ENCODE measurements at regions not wholly inside any gene's neighbourhood (a gene's known extent, or its start where the extent isn't known, plus 50 kb on each side); places are given as distances from the start of the nearest gene placed in this dataset.

GRCh38 chr10:130863044-130863443, 448.5 kb downstream of the TCERG1L start:
- Histone ChIP-seq H3K27me3 (no peaks in the 10 kb centered on the region), H3K9me3 (no peaks in the 10 kb centered on the region), H3K36me3 (no peaks in the 10 kb centered on the region), H3K4me3 (no peak overlapping the region), H3K4me1 (ENCODE audit: insufficient read depth) (no peaks in the 10 kb centered on the region), H3K27ac (no peak overlapping the region)
- no peak for DNase-seq
- WGBS, 3 donors, result 84 to 88% (median 85%) methylated on average over 8 of the region's 8 CpGs
- intact Hi-C loops (cut with DNase I), result no loop called here
- TF ChIP-seq EP300 (IDR thresholded peaks at IDR 0.05), result no peak
- no peak for TF ChIP-seq POLR2A (IDR thresholded peaks at IDR 0.05)
- TF ChIP-seq CTCF (IDR thresholded peaks at IDR 0.05), result no peak

GRCh38 chr10:130864961-130865818, 446.3 kb downstream of the TCERG1L start:
- TF ChIP-seq CTCF (IDR thresholded peaks at IDR 0.05), result no peak
- no peak for TF ChIP-seq EP300 (IDR thresholded peaks at IDR 0.05)
- TF ChIP-seq POLR2A (IDR thresholded peaks at IDR 0.05), result no peak
- WGBS, 3 donors, result 45 to 48% (median 48%) methylated on average over 17 of the region's 17 CpGs
- Histone ChIP-seq H3K36me3 (no peaks in the 10 kb centered on the region), H3K27me3 (no peaks in the 10 kb centered on the region), H3K27ac (no peak overlapping the region), H3K4me3 (no peak overlapping the region), H3K9me3 (no peaks in the 10 kb centered on the region), H3K4me1 (ENCODE audit: insufficient read depth) (no peaks in the 10 kb centered on the region)
- intact Hi-C loops (cut with DNase I), result no loop called here
- DNase-seq, result no peak

GRCh38 chr10:130866857-130867256, 444.7 kb downstream of the TCERG1L start:
- WGBS, 3 donors, result 84 to 89% (median 86%) methylated on average over 7 of the region's 7 CpGs
- intact Hi-C loops (cut with DNase I), result no loop called here
- no peak overlapping the region for H3K4me3 ChIP-seq
- no peaks in the 10 kb centered on the region for H3K27me3 ChIP-seq
- H3K9me3 ChIP-seq, result no peaks in the 10 kb centered on the region
- no peak for TF ChIP-seq POLR2A (IDR thresholded peaks at IDR 0.05)
- TF ChIP-seq CTCF (IDR thresholded peaks at IDR 0.05), result no peak
- no peak for TF ChIP-seq EP300 (IDR thresholded peaks at IDR 0.05)
- H3K36me3 ChIP-seq, result no peaks in the 10 kb centered on the region
- H3K4me1 ChIP-seq (ENCODE audit: insufficient read depth), result no peaks in the 10 kb centered on the region
- DNase-seq, result no peak
- no peak overlapping the region for H3K27ac ChIP-seq

- H3K36me3 ChIP-seq, result no peaks in the 10 kb centered on the region
- H3K4me3 ChIP-seq, result no peak overlapping the region
- H3K27ac ChIP-seq, result no peak overlapping the region
- DNase-seq, result no peak
- no peaks in the 10 kb centered on the region for H3K4me1 ChIP-seq (ENCODE audit: insufficient read depth)
- 67 to 71% (median 70%) methylated on average over 10 of the region's 10 CpGs for WGBS, 3 donors
- TF ChIP-seq CTCF (IDR thresholded peaks at IDR 0.05) (no peak), POLR2A (IDR thresholded peaks at IDR 0.05) (no peak), EP300 (IDR thresholded peaks at IDR 0.05) (no peak)
- H3K9me3 ChIP-seq, result no peaks in the 10 kb centered on the region
- no peaks in the 10 kb centered on the region for H3K27me3 ChIP-seq
- intact Hi-C loops (cut with DNase I), result no loop called here
Observed at GRCh38 chr10:130867446-130868194, 443.9 kb downstream of the TCERG1L start.

All from ovary (tissue), 7 donors.